Colonic mucosa (tissue), 4 donors: ENCODE measurements at regions not wholly inside any gene's neighbourhood (a gene's known extent, or its start where the extent isn't known, plus 50 kb on each side); places are given as distances from the start of the nearest gene placed in this dataset.

Experiments
- DNase-seq: peaks from one replicate; pipeline ENCODE4 v3.0.0-alpha.2; 2020
- H3K27ac ChIP-seq: fragments of 200-600 bp; one replicate; pipeline ENCODE4 v1.8.0; 2021
- H3K27me3 ChIP-seq: fragments of 200-600 bp; one replicate; pipeline ENCODE4 v1.8.0; 2021
- H3K36me3 ChIP-seq: fragments of 200-600 bp; one replicate; pipeline ENCODE4 v1.8.0; 2021
- H3K4me1 ChIP-seq: fragments of 200-600 bp; one replicate; pipeline ENCODE4 v1.8.0; 2021; ENCODE audit warnings: mild to moderate bottlenecking
- H3K4me3 ChIP-seq: fragments of 200-600 bp; one replicate; pipeline ENCODE4 v1.8.0; 2021
- H3K9ac ChIP-seq, 2 donors: one replicate each; pipeline ENCODE4 v1.7.0; 2013; ENCODE audit warnings: control low read depth in 2 of 2, low read depth in 2 of 2, low read length in 2 of 2
- H3K9me3 ChIP-seq: fragments of 200-600 bp; one replicate; pipeline ENCODE4 v1.8.0; 2021
- intact Hi-C: fragments of 100-400 bp; cut with DNase I; formaldehyde crosslinking; loops from one replicate; pipeline ENCODE4 v1.14.1; 2022
- TF ChIP-seq, protein P1 (sequence below): fragments of 200-600 bp; IDR thresholded peaks from one replicate; pipeline ENCODE4 v1.8.0; 2022; ENCODE audit warnings: antibody characterized with exemption, mild to moderate bottlenecking
- donor health status: healthy.
- donor health status: DM: no; HTN: no; CAD: no.
- donor health status: DM: no; HTN: no; CAD: no.

DNA sequence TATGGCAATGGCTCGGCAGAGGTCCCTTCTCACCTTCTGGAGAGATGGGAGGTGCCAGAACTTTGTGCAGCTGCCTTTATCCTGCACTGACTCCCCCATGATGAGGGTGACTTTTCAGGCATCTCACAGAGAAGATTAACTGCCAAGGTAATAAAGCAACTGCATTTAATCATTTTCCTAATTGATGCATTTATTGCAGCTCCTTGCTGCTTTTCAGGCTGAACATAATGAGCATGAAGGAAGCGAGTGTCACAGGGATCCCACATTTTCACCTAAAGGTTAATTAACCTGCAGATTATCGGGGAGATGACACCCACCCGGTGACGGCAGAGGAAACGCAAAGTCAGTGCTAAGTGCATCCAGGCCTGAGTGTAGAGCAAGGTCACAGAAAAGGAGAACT, 154.3 kb downstream of the ICE1 start:
- Histone ChIP-seq H3K9ac (no peak overlapping the region), H3K4me3 (no peak overlapping the region), H3K27me3 (no peaks in the 10 kb centered on the region), H3K36me3 (no peaks in the 10 kb centered on the region), H3K9me3 (no peaks in the 10 kb centered on the region), H3K27ac (no peak overlapping the region), H3K4me1 (no peaks in the 10 kb centered on the region)
- TF ChIP-seq, protein P1, sequence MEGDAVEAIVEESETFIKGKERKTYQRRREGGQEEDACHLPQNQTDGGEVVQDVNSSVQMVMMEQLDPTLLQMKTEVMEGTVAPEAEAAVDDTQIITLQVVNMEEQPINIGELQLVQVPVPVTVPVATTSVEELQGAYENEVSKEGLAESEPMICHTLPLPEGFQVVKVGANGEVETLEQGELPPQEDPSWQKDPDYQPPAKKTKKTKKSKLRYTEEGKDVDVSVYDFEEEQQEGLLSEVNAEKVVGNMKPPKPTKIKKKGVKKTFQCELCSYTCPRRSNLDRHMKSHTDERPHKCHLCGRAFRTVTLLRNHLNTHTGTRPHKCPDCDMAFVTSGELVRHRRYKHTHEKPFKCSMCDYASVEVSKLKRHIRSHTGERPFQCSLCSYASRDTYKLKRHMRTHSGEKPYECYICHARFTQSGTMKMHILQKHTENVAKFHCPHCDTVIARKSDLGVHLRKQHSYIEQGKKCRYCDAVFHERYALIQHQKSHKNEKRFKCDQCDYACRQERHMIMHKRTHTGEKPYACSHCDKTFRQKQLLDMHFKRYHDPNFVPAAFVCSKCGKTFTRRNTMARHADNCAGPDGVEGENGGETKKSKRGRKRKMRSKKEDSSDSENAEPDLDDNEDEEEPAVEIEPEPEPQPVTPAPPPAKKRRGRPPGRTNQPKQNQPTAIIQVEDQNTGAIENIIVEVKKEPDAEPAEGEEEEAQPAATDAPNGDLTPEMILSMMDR, result no peak
- no peak for DNase-seq
- intact Hi-C loops, result no loop called here

GRCh38 chr5:5575461-5575860, 153.0 kb downstream of the ICE1 start:
- no peak for DNase-seq
- no peaks in the 10 kb centered on the region for H3K9me3 ChIP-seq
- no peaks in the 10 kb centered on the region for H3K27me3 ChIP-seq
- intact Hi-C loops, result no loop called here
- TF ChIP-seq, protein P1, result no peak
- no peak overlapping the region for H3K27ac ChIP-seq
- no peaks in the 10 kb centered on the region for H3K4me1 ChIP-seq
- H3K36me3 ChIP-seq, result no peaks in the 10 kb centered on the region
- H3K9ac ChIP-seq, result no peak overlapping the region
- no peak overlapping the region for H3K4me3 ChIP-seq

GRCh38 chr5:5573798-5574380, 151.4 kb downstream of the ICE1 start:
- Histone ChIP-seq H3K27me3 (no peaks in the 10 kb centered on the region), H3K9ac (no peak overlapping the region), H3K4me1 (no peaks in the 10 kb centered on the region), H3K9me3 (no peaks in the 10 kb centered on the region), H3K4me3 (no peak overlapping the region), H3K27ac (no peak overlapping the region), H3K36me3 (no peaks in the 10 kb centered on the region)
- intact Hi-C loops, result no loop called here
- DNase-seq, result no peak
- TF ChIP-seq, protein P1, result no peak

- H3K9me3 ChIP-seq, result no peaks in the 10 kb centered on the region
- no peak overlapping the region for H3K27ac ChIP-seq
- intact Hi-C loops, result no loop called here
- no peaks in the 10 kb centered on the region for H3K27me3 ChIP-seq
- H3K9ac ChIP-seq, result no peak overlapping the region
- DNase-seq, result no peak
- no peaks in the 10 kb centered on the region for H3K4me1 ChIP-seq
- H3K36me3 ChIP-seq, result no peaks in the 10 kb centered on the region
- TF ChIP-seq, protein P1, result no peak
- no peak overlapping the region for H3K4me3 ChIP-seq
Measured at GRCh38 chr5:5572976-5573797, 150.7 kb downstream of the ICE1 start.

GRCh38 chr5:5572010-5572865, 149.8 kb downstream of the ICE1 start:
- Histone ChIP-seq H3K27ac (no peak overlapping the region), H3K36me3 (no peaks in the 10 kb centered on the region), H3K4me3 (no peak overlapping the region), H3K9me3 (no peaks in the 10 kb centered on the region), H3K4me1 (no peaks in the 10 kb centered on the region), H3K9ac (no peak overlapping the region), H3K27me3 (no peaks in the 10 kb centered on the region)
- TF ChIP-seq, protein P1, result no peak
- intact Hi-C loops, result no loop called here
- DNase-seq, result no peak
